GM18517 (cell line): ENCODE measurements at regions not wholly inside any gene's neighbourhood (a gene's known extent, or its start where the extent isn't known, plus 50 kb on each side); places are given as distances from the start of the nearest gene placed in this dataset.
"Not testable (repeated sequence)": the region's sequence is repeated elsewhere in the genome, so short reads cannot be mapped to it uniquely, and the experiment has no call there.

Source experiments
- ATAC-seq: cut with Tn5 transposase; IDR thresholded peaks from one replicate; pipeline ENCODE4 v1.9.1; 2021; ENCODE audit warnings: mild to moderate bottlenecking, moderate library complexity; ENCODE audit not compliant: unreplicated experiment

- no peak for ATAC-seq
These were observed 149.2 kb upstream of the SYT10 start for GRCh38 chr12:33588725-33589405.

GRCh38 chr12:33589576-33590114 lies 150.0 kb upstream of the SYT10 start:
- ATAC-seq, result no peak

DNA sequence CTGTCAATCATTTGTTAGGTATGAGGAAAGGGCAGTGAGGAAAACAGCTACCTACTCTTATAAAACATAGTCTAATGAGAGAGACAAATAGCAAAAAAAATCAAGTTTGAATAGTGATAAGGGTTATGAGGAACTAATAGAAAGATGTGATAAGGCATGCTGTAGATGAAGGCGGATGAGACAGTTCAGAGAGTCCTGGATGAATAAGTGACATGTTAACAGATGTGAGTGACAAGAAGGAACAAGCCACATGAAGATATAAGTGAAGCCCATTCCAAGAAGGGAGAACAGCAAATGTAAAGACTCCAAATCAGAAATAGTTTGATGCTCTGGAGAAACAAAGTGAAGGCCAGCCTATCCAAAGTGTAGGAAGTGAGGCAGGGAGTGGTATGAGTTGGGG lies 154.1 kb upstream of the SYT10 start:
- ATAC-seq, result no peak

DNA sequence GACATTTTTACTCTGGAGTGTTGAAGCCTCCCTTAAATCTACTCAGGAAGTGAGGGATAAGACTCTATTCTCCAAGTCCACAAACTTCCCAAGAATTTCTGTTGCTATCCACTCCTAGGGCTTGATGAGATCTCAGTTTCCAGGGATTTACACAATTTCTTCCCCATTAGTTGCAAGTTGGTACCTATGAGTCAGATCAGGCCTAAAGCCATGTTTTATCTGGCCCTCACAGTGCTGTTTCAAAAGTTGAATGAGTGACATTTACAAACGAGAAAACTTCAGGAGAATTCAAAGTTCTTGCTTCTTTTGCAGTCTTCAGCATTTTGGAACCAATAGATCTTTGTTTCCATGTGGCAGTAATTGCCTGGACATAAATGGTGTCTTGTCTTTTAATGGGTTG lies 156.4 kb upstream of the SYT10 start:
- ATAC-seq, result no peak

GRCh38 chr12:33596814-33597213 lies 157.2 kb upstream of the SYT10 start:
- ATAC-seq, result no peak

DNA sequence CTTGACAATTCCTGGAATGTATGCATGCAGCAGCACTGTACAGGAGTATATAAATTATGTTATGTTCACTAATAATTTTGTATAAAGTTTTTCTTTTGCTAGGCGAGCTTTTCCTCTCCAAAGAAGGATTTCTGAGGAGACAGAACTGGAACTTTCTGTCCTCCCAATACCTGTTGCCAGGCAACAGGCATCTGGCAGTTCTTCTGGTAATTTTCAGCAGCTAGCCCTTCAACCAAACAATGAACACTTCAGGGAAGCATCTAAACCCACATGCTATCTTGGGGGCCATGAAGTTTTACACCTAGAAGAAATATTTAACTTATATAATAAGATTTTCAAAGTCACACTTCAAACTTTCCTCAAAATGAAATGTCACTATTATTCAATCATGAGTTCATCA lies 162.9 kb upstream of the SYT10 start:
- ATAC-seq, result no peak

GRCh38 chr12:33605757-33606156 lies 166.1 kb upstream of the SYT10 start:
- no peak for ATAC-seq

- no peak for ATAC-seq
These were observed 170.3 kb upstream of the SYT10 start for GRCh38 chr12:33609910-33610309.

DNA sequence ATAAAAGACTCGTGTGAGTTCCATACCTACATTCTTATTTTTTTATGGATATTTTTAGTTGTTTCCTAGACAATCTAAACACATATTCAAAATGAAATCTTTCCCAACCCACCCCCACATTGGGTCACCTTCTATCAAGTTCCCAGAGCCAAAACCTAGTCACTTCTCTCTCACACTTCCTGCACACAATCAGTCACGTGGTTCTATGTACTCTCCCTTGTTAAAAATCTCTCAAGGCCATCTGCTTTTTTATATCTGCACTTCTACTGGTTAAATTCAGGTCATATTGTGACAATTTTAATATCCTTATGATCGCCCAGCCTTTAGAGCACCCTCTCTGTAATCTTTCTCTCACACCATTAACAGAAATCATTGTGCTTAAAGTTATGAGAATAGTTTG lies 175.0 kb upstream of the SYT10 start:
- ATAC-seq, result no peak

GRCh38 chr12:33617218-33617617 lies 177.6 kb upstream of the SYT10 start:
- ATAC-seq, result no peak

DNA sequence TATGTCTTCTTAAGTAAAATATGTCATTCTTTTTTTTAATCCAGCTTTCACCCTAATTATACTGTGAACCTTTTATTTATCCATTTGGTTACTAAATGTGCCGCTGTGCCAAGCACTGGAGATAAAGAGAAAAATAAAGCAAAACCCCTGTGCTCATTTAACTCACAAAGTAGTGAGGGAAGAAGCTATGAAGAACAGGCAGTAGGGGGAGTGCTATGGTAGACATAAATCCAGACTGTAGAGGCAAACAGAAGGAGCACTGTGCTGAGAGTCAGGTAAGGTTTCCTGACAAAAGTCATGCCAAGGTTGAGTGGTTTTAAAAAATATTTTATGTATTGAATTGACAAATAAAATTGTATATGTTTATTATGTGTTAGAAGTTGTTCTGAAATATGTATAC lies 188.5 kb upstream of the SYT10 start:
- ATAC-seq, result no peak

- ATAC-seq, result no peak
These were observed 194.9 kb upstream of the SYT10 start for GRCh38 chr12:33634544-33634943.

- ATAC-seq, result not testable (repeated sequence)
These were observed 197.3 kb upstream of the SYT10 start for GRCh38 chr12:33636930-33637329.

DNA sequence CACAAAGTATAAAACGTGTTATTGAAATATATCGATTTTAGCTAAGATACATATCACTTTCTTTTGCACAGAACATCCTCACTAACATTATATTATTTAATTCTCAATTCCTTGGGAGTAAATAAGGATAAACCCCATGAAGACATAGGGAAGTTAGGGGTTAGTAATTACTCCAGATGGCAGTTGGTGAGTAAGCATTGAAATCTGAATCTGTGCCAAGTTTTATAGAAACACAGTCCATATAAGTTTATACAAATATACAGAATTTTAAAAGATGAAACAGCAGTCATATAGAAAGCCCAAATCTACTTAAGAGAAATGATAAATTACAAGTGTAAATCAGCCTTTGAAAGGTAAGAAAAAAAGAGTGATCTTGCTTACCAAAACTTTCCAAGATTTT lies 200.4 kb upstream of the SYT10 start:
- no peak for ATAC-seq

- no peak for ATAC-seq
These were observed 210.4 kb upstream of the SYT10 start for GRCh38 chr12:33649992-33650391.

DNA sequence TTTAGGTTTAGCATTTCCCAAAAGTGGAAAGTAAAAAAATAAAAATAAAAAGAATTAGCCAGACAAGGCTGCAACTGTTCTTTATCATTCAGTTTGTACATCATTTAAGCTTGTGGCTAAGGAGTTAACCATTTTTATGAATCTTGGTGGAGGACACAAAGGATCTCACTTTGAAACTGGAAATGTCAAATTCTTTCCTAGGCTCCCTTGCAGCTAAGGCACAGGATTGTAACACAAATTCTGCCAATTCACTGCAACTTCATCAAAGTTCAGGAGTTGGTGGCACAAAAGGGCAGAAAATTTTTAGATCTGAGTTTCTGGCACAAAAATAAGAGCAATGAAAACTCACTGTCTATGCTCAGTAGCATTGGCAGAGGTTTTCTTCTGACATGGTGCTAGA lies 211.2 kb upstream of the SYT10 start:
- no peak for ATAC-seq

DNA sequence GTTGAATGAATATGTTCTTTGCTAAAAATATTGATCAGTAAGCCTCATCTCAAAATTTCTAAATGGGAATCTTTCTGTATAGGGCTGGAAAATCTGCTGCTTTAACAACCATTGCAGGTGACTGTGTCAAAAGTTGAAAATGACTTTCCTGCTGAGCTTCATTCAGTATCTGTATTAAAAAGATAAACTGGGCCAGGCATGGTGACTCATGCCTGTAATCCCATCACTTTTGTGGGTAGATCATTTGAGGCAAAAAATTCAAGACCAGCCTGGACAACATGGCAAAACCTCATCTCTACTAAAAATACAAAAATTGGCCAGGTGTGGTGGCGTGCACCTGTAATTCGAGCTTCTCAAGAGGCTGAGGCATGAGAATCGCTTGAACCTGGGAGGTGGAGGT lies 213.7 kb upstream of the SYT10 start:
- no peak for ATAC-seq

DNA sequence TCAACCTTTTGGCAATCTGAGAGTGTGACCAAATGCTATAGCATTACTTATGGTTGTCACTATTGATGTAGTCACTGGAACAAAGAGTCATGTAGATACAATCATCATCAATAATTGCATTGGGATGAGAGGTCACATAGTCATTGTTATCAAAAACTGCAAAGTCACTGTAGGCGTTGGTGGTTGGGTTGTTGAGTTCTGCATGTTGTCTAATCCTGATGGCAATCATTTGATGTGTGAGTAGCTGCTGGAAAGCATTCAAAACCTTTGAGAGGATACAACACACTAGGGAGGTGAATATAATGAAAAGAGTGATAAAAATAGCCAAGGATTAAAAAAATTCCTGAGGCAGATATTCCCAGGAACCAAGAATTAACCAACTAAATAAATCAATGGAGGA lies 214.7 kb upstream of the SYT10 start:
- no peak for ATAC-seq

GRCh38 chr12:33663000-33663654 lies 223.5 kb upstream of the SYT10 start:
- no peak for ATAC-seq

DNA sequence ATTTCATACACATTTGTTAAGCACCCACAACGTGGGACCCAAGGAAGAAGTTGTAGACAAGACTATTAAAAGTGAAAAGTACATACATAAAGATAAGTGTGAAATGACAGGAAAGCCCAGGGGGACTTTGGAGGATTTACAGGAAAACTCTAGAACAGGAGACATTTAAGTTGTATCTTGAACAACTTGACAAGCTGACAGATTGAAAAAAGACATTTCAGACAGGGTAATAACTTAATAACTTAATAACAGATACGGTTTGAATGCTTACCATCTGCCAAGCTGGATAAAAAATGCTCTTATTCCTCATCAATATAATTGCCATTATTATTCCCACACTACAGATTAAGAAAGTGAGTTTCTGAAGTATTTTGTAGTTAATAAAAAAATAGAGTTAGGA lies 229.7 kb upstream of the SYT10 start:
- no peak for ATAC-seq

- no peak for ATAC-seq
These were observed 230.7 kb upstream of the SYT10 start for GRCh38 chr12:33670284-33670683.

GRCh38 chr12:33671676-33672075 lies 232.1 kb upstream of the SYT10 start:
- no peak for ATAC-seq
